CD4-positive, alpha-beta T cell treated with Interleukin-6 at 100 ng/mL for 8 hours (primary cell): ENCODE measurements at regions not wholly inside any gene's neighbourhood (a gene's known extent, or its start where the extent isn't known, plus 50 kb on each side); places are given as distances from the start of the nearest gene placed in this dataset.

ENCODE experiments used
- DNase-seq: peaks from one replicate; pipeline ENCODE4 v3.0.0-alpha.2; 2020; ENCODE audit warnings: mixed read lengths, low spot score

DNA sequence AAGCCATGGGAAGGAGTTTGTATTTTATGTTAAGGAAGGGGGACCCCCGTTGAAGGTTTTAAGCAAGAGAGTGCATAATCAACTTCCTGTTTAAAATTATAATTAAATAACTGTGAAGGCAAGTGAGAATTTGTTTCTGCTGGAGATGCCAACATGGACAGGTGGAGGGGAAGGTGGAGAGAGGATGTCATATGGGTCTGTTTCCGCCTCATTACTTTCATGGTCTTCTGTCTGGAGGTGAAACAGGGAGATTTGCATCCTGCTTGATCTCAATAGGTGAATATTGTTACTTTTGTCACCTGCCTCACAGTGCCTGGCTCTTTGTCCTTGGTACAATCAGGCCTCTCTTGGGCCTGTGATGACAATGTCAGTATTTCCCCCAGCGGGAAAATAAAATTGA is 300.6 kb upstream of the LMCD1 start:
- no peak for DNase-seq

DNA sequence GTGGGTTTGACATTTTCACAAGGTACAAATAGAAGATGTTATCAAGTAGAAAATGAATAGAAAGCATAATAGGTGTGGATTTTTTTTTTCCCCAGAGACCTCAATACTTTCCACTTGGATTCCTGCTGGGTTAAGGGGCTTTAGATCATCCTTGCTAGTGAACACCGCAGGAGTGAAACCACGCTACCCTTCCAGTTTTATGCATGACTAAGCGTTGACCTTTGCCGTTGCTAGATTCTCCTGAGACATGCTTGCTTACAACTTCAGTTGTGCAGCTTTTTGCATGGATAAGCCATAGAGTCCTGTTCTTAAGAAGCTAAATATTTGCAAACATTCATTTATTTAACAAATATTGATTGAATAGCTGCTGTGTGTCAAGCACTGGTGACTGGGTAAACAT is 299.7 kb upstream of the LMCD1 start:
- DNase-seq: no peak

DNA sequence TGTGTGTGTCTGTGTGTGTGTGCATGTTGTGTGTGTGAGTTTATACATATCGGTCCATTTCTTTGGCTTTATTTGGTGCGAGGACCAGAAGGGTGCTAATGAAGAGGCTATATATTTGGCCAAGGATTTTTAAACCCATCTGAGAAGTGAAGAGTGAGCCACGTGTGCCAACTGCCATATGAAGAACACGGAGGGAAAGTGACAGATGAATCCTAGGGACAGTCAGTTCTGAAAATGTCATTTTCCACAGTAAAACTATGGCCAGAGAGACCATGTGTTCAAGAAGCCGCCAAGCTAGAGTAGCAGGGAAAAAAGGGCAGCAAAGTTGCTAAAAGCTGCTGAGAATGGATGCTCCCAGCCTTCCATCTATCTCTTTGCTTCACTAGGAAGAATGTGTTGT is 297.3 kb upstream of the LMCD1 start:
- DNase-seq: no peak

DNA sequence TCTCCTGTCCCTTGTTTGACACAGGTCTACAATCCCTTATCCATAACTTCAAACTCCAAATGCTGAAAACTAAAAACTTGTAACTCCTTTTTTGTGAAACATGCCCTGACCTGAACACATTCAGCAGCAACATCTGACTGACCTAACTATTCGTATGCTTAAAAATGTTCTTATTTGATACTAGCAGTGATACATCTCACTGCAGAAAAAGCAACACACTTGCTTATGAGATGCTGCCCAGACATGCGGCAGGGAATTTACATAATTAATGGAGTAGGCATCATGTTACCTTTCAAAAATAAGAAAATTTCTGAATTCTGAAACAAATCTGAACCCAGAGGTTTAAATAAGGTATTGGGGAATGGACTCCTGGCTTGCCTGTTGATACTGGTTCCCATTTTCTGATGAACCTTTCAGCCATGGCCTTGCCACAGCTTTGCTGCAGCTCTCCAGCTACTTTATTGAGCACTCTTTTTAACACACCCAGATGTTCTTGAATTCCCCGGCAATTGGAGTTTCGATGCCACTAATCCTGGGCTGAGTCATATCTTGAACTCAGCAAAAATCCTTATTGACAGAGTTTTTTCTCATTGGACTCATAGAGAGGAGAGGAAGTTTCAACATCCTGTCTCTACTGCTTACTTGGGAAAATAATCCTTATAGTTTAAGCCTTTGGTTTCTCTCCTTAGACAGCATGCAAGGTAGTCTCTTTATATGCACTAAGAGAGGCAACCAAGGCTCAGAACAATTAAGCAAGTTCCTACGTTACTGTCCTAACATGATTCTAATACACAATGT is 296.6 kb upstream of the LMCD1 start:
- DNase-seq: no peak

DNA sequence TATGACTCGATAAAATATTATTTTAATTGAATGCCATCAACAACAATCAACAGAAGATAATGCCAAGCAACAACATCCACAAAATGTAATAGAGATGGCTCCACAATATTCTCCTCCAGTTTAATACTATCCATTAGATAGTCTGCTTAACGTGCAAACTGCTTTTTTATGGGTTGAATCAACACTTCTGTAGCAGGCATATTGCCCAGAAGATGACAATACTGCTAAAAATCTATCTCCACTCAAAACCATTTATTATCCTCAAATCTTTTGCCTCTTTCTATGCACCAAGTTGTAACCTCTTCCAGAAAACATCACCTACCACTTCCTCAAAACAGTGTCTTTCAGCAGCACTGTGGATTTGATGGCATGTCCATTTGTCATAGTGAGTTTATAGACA is 295.7 kb upstream of the LMCD1 start:
- DNase-seq: no peak

DNA sequence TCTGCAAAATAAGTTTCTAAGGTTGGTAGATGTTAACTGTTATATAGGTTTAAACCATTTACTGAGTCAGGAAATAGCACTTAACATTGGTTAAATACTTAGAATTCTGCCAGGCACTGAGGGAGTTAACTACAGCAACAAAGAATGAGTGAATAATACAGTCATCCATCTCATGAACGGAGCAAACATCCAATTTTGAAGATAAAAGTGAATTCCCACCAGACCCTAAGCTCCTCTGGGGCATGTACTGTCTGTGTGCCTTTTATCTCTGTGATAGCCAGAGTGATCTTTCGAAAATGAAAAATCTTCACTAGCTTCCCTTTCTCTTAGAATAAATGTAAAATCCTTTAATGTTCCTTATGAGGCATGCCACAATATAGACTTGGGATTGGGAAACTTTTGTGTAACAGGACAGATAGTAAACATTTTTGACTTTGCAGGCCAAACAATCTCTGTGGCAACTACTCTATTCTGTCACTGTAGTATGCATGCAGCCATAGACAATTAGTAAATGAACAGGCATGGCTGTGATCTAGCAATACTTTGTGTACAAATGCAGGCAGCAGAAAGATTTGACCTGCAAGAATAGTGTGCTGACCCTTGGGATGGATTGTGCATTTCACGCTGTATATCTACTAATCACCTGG is 294.5 kb upstream of the LMCD1 start:
- no peak for DNase-seq

DNA sequence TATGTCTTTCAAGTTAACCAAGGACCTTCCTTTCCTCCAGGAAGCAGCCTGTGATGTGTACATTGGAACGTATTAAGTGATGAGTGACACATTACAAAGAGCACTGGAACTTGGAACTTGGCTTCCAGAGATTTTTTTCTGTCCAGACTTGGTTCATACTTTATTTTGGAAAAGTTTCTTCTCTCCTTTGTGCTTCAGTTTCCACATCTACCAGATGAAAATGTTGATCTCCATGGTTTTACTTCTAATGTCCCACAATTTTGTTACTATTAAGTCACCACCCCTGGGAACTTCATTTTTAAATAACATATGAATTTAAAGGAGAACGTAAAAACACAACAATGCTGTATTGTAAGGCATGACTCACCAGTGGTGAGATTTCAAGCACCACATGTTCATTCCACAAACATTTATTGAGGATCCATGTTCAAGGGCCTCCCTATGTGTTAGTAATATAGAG is 290.7 kb upstream of the LMCD1 start:
- no peak for DNase-seq

DNA sequence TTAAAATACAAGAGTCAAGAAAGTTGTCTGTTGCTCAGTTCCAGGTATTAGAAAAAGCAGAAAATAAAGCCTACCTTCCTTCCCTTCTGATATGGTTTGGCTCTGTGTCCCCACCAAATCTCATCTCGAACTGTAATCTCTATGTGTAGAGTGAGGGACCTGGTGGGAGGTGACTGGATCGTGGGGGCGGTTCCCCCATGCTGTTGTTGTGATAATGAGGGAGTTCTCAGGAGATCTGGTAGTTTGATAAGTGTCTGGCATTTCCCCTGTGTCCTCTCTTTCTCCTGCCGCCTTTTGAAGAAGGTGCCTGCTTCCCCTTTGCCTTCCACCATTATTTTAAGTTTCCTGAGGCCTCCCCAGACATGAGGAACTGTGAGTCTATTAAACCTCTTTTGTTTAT is 288.8 kb upstream of the LMCD1 start:
- no peak for DNase-seq

DNA sequence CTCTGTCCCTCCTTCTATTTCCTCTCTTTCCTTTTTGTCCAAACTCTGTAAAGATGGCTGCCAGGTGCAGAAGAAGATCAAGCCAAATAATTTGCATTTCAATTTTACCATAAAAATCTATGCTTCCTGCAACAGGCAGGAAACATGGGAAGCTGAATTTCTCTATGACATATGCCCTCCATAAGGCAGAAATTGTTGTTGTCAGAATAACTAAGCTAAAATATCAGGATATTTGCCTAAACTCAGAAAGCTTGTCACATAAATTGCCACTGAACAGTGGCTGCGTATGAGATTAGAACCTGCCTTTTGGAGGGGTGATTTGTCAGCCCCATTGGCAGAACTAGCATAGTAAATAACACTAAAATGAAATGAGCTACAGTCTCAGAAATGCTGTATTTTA is 288.3 kb upstream of the LMCD1 start:
- DNase-seq: no peak

DNA sequence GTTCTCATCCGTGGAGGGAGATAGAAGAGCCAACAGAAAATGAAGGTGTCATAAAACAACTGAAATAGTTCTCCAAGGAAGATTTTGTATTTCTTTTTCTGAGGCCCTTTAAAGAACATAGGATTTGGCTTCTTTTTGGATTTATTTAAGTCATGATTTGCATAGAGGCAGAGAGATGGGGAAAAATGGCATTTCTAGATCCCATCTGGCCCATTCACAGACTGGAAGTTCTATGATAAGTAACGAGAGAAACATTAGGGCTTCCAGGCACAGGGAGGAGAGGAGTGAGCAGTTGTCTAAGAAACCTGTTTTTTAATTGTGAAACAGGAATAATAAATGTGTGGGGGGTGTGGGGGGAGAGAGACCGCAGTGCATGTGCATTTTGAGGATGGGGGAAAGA is 285.8 kb upstream of the LMCD1 start:
- DNase-seq: no peak

DNA sequence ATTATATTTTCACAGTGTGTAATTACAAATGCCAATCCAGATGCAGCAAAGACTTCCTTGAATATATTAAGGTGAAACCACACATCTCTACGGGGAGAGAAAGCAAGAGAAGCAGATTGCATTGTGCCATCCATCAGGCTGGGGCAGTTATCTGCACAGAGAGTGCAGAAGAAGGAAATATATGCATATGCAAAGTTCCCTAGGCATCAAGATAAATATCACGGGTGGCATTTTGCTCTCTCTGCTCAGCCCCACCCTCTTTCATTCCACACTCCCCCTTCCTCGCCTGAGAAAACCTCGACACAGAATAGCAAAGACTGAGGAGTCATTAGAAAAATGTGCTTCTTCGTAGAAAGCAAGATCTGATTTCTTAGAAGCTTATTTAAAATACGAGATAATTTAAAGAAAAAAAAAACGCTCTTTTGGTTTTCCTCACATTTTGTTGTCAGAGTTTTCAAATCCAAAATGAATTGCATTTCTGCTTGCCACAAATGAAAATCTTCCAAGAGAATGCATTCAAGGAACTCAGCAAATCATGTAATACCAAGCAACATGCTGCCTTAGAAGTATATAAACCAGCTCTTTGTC is 283.2 kb upstream of the LMCD1 start:
- DNase-seq: no peak

DNA sequence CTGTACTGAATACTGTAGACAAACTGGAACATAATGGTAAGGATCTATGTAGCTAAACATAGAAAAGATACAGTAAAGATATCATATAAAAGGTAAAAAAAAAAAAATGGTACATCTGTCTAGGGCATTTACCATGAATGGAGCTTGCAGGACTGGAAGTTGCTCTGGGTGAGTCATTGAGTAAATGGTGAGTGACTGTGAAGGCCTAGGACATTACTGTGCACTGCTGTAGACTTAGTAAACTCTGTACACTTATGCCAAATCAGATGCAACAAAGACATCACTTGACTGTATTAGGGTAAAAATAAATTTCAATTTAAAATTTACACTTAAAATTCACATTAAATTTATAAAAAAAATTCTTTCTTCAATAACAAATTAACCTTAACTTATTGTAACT is 281.3 kb upstream of the LMCD1 start:
- no peak for DNase-seq

DNA sequence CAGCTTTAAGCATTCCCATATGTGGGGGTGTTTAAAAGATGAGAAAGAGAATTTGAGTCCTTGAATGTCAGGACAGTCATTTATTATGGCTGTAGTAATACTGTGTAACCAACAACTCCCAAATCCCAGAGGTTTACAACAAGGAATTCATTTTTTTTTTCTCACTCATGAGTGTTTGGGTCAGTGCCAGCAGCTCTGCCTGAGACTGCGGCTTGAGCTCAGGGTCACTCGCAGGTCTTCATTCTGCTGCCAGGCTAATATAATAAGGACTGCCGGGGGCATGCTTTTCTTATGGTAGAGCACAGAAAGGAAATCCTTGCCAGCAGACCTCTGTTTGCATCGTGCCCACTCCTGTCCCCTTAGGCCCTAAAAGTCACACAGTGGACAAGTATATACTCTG is 277.9 kb upstream of the LMCD1 start:
- no peak for DNase-seq

DNA sequence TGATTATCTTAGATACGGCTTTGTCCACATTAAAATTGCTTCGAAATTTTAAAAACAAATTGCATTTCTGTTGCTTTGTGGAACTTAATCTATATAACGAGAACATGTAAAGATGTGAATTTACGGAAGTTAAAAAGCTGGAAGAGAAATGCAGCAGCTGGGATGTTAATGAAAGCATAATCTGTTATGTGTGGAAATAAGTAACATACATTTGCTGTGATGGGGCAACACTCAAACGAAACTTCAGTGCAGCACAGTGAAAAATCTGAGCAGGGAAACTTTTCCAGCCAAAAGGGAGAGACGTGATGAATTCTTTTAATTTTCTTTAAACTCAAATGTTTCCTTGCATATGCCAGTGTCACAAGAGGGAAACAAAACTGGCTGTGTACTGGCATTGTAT is 276.7 kb upstream of the LMCD1 start:
- no peak for DNase-seq

DNA sequence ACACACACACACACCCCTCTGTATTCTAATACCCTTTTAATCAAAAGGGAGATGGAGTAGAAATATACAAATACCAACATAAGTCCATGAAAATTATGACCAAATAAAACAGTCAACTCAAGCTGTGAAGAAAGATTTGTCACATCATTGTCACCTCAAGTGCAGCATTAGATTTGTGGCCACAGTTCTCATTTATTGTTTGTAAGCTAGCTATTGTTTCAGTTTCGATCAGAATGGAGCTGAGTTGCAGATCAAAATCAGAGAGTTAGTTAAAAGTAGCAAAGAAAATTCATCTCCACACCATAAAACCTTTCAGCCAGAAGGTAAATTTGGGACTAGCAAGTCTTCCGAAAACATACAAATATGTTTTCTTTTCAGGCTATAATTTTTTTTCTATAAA is 267.7 kb upstream of the LMCD1 start:
- DNase-seq: no peak

DNA sequence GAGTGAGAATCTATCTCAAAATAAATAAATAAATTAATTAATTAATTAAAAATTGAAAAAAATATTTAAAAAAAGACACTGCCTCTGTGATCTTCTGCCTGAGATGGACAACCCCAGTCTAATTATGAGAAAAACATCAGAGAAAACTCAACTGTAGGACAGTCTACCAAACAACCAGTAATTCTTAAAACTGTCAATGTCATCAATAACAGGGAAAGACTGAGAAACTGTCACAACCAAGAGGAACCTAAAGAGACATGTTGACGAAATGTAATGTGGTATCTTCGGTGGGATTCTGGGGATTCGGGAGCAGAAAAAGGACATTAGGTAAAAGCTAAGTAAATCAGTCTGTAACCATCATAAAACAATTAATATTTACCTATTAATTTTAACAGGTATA is 265.4 kb upstream of the LMCD1 start:
- no peak for DNase-seq

DNA sequence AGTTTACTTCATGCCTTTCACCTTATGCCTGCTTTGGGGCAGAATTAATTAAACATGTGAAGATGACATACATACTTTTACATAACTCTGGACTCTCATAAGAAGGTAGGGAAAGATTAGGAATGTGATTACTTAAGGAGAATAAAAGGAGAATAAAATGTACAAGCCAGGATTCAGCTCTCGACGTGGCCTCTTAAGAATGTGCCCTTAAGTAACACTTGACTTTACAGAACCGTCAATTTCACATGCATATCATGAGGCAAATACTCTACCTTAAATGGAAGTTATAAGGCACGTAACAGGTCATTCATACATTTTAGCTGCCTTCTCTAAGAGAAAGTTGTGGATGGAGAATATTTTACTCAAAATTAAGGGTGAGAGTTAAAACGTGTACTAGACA is 263.7 kb upstream of the LMCD1 start:
- no peak for DNase-seq

DNA sequence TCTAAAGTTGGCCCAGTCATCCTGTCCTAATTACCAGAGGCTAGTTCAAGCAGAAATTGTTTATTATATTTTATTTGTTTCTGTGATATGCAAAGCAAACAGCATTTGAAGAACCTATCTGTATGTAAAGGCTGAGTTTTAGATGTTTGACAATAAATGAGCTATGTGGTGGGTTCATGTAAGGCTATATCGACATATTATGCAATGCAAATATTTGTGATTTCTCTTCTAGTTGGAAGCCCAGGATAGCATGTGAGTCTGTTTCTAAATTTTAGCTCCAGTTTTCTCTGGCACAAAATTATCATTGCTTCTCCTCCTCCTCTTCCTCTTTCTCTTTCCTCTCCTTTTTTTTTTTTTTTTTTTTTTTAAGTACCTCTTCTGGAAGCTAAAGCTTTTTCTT is 263.2 kb upstream of the LMCD1 start:
- no peak for DNase-seq

DNA sequence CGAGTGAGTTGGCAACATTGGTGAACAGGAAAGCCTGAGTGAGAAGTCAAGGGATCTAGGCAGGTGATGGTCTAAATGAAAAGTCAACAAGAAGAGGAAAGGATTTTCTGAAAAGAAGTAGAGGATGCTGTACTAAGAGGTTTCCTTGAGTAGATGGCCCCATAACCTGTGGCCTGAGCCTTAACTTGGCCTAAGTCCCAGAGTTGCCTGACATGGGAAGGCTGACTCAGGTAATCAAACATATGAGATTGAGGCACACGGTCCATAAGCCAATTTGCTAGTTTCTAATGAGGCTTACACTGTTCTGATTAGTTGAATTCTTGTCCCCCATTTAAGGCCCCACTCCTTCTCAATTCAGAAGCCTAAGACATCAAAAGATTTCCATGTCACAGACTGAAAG is 262.5 kb upstream of the LMCD1 start:
- no peak for DNase-seq

DNA sequence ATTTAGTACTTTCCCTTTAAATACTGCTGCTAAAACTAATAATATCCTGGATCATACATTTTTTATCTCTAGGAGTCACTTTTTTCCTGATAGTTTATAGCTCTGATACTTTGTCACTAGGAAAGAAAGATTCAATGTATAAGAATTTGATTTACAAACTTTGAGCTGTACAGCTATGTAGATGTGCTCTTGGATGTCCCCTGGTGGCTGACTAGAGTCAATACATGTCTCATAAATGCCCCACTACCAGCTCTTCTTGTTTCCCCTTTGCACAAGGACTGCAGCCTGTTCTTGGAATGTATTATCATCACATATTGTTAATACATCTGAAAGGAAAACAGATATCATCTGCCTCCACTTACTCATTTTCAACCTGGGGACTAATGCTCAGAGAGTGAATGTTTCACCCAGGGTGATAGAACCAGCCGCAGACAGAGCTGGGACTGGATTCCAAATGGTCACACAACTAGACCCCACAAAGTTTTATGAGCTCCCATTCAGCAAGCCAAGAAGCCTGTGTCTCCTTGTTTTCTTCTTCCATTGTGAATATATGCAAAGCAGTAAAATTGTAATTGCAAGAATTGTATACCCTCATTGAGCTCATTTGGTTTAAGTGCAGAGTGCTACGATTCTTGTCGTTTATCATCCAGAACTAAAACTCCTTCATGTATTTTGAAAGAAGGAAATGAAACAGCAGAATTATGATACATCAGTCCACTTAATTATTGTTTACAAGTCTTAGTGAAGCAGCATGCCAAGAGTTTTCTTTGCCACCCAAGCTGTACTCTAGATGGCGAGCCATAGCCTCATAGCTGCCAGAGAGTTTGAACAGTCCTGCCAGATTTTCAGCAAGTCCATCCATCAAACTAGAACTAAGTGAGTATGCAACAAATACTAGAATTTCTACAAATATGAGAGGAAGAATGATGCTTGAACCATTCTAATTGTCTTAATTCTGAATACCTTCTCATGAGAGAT is 261.6 kb upstream of the LMCD1 start:
- DNase-seq: peak; percentile 7

DNA sequence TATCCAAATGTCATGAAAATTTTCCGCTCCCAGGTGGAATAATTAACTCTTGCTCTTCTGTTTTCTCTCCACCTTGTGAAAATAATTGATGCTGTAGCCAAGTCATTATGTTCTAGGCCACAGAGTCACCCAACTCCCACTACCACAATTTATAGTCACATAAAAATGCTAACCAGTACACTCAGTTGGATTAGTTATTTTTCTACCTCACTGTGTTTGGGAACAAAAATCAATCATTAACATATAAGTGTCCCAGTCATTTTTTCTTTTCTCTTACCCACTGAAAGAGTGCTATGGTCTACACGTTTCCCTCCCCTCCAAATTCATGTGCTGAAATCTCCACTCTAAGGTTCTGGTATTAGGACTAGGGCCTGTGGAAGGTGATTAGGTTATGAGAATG is 255.6 kb upstream of the LMCD1 start:
- no peak for DNase-seq

DNA sequence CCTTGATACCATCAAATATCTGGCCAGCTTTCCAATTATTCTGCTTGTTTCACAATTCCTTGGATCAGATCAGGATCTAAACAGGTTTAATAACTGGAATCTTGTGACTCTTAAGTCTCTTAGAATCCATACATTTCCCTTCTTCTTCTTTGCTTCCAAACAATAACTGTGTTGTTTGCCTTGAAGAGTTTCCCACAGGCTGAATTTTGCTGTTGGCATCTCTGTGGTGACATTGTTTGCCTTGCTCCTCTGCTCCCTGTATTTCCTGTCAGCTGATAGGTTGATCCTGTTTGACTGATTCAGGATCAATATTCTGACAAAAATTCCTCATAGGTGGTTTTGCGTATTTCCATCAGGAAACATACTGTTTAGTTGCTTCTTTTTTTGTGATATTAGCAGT is 248.4 kb upstream of the LMCD1 start:
- no peak for DNase-seq
